ENCODE measurements at regions not wholly inside any gene's neighbourhood (a gene's known extent, or its start where the extent isn't known, plus 50 kb on each side); places are given as distances from the start of the nearest gene placed in this dataset.
"Not testable (repeated sequence)": the region's sequence is repeated elsewhere in the genome, so short reads cannot be mapped to it uniquely, and the experiment has no call there.

DNA sequence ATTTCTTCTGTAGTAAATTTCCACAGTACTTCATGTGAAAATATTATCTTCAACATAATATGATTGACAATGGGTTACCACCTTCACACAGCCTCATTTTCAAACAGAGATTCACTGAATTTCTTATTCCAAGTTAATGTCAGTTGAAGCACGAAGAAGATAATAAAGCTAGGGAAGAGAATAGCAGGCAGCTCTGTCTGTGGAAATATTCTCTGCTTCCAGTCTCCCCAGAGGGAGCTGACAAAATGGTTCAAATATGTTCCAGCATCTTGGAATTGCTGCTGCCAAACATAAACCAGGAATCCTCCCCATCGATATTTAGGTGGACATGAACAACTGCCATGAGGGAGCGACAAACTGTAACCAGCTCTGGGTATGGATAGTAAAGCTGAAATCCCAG, 224.8 kb downstream of the GJA1 start:
- no peak overlapping the region for H3K4me3 ChIP-seq (ENCODE audit: low read length)

DNA sequence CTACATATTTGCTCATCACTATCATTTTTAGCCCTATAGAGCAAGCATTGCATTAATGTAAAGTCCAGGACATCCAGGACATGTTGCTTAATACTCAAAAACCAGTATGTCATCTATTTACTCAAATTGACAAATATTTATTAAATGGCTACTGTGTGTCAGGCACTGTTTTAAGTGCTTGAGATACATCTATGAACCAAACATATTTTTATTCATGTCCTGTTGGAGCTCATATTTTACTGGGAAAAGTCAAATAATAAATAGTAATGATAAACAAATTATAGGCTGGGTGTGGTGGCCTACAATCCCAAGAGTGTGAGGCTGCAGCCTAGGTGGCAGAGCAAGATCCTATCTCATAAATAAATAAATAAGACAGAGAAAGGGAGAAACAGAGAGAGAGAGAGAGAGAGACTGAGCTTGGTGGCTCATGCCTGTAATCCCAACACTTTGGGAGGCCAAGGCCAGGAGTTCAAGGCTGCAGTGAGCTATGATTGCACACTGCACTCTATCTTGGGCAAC, 227.9 kb downstream of the GJA1 start:
- no peaks in the 10 kb centered on the region for H3K27me3 ChIP-seq (ENCODE audit: insufficient read depth, low read length)
- no peaks in the 10 kb centered on the region for H3K9me3 ChIP-seq (ENCODE audit: low read depth, low read length)
- H3K4me1 ChIP-seq (ENCODE audit: insufficient read depth, low read length) = no peaks in the 10 kb centered on the region
- H3K4me3 ChIP-seq (ENCODE audit: low read length) = no peak overlapping the region

More for the DNA sequence above, 224.8 kb downstream of the GJA1 start:
- H3K4me1 ChIP-seq (ENCODE audit: insufficient read depth, low read length) = no peaks in the 10 kb centered on the region
- H3K9me3 ChIP-seq (ENCODE audit: low read depth, low read length) = no peaks in the 10 kb centered on the region
- no peaks in the 10 kb centered on the region for H3K27me3 ChIP-seq (ENCODE audit: insufficient read depth, low read length)

DNA sequence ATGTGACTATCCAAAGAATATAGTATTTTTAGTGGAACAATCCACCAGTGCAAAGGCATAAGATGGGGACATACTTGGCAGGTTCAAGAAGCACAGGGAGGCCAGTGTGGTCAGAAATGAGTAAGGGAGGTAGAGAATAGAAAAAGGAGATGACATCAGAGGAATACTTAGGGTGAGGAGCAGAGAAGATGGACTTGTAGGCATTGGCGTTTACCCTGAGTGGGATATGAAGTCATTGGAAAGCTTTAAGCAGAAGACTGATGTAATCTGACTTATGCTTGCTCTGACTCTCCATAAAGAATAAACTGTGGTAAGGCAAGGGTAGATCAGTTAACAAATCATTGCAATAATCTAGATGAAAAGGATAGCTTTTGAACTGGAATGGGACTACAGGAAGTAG, 228.7 kb downstream of the GJA1 start:
- Histone ChIP-seq H3K4me3 (ENCODE audit: low read length) (no peak overlapping the region), H3K9me3 (ENCODE audit: low read depth, low read length) (no peaks in the 10 kb centered on the region), H3K4me1 (ENCODE audit: insufficient read depth, low read length) (no peaks in the 10 kb centered on the region), H3K27me3 (ENCODE audit: insufficient read depth, low read length) (no peaks in the 10 kb centered on the region)

GRCh38 chr6:121666814-121667213, 231.4 kb downstream of the GJA1 start:
- H3K27me3 ChIP-seq (ENCODE audit: insufficient read depth, low read length) = no peaks in the 10 kb centered on the region
- no peaks in the 10 kb centered on the region for H3K4me1 ChIP-seq (ENCODE audit: insufficient read depth, low read length)
- H3K4me3 ChIP-seq (ENCODE audit: low read length) = no peak overlapping the region
- no peaks in the 10 kb centered on the region for H3K9me3 ChIP-seq (ENCODE audit: low read depth, low read length)

GRCh38 chr6:121668259-121668658, 232.8 kb downstream of the GJA1 start:
- Histone ChIP-seq H3K4me1 (ENCODE audit: insufficient read depth, low read length) (no peaks in the 10 kb centered on the region), H3K4me3 (ENCODE audit: low read length) (no peak overlapping the region), H3K27me3 (ENCODE audit: insufficient read depth, low read length) (no peaks in the 10 kb centered on the region), H3K9me3 (ENCODE audit: low read depth, low read length) (no peaks in the 10 kb centered on the region)

GRCh38 chr6:121670511-121670910, 235.1 kb downstream of the GJA1 start:
- Histone ChIP-seq H3K4me1 (ENCODE audit: insufficient read depth, low read length) (no peaks in the 10 kb centered on the region), H3K4me3 (ENCODE audit: low read length) (no peak overlapping the region), H3K27me3 (ENCODE audit: insufficient read depth, low read length) (no peaks in the 10 kb centered on the region), H3K9me3 (ENCODE audit: low read depth, low read length) (no peaks in the 10 kb centered on the region)

DNA sequence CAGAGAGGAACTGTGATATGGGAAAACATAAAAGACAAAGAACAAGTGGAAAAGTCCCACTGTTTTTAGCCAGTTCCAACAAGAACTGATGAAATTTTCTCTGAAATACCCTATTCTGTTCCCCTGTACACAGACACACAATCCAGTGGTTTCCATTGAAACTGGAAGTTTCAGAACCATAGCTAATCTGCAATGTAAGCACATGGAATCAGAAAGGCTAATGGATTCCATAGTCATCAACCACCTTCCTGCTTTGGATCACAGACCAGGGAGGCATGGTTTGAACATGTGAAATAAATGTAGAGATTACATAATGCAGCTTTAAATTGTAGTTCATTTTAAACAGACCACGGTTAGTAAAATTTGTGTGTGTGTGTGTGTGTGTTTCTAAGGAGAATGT, 242.1 kb downstream of the GJA1 start:
- Histone ChIP-seq H3K4me3 (ENCODE audit: low read length) (no peak overlapping the region), H3K4me1 (ENCODE audit: insufficient read depth, low read length) (no peaks in the 10 kb centered on the region), H3K27me3 (ENCODE audit: insufficient read depth, low read length) (no peaks in the 10 kb centered on the region), H3K9me3 (ENCODE audit: low read depth, low read length) (no peaks in the 10 kb centered on the region)

GRCh38 chr6:121678245-121678644, 242.8 kb downstream of the GJA1 start:
- Histone ChIP-seq H3K27me3 (ENCODE audit: insufficient read depth, low read length) (no peaks in the 10 kb centered on the region), H3K9me3 (ENCODE audit: low read depth, low read length) (no peaks in the 10 kb centered on the region), H3K4me3 (ENCODE audit: low read length) (no peak overlapping the region), H3K4me1 (ENCODE audit: insufficient read depth, low read length) (no peaks in the 10 kb centered on the region)

DNA sequence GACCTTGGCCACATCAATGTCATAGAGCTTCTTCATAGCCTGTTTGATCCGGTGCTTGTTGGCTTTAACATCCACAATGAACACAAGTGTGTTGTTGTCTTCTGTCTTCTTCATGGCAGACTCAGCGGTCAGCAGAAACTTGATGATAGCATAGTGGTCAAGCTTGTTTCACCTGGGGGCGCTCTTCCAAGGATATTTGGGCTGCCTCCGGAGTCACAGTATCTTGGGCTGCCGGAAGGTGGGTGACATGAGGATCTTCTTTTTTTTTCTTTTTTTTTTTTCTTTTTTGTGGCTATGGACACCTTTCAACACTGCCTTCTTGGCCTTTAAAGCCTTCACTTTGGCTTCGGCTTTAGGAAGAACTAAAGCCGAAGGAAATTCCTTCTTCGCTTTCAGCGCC, 244.6 kb downstream of the GJA1 start:
- Histone ChIP-seq H3K27me3 (ENCODE audit: insufficient read depth, low read length) (no peaks in the 10 kb centered on the region), H3K4me3 (ENCODE audit: low read length) (no peak overlapping the region), H3K4me1 (ENCODE audit: insufficient read depth, low read length) (no peaks in the 10 kb centered on the region), H3K9me3 (ENCODE audit: low read depth, low read length) (no peaks in the 10 kb centered on the region)

DNA sequence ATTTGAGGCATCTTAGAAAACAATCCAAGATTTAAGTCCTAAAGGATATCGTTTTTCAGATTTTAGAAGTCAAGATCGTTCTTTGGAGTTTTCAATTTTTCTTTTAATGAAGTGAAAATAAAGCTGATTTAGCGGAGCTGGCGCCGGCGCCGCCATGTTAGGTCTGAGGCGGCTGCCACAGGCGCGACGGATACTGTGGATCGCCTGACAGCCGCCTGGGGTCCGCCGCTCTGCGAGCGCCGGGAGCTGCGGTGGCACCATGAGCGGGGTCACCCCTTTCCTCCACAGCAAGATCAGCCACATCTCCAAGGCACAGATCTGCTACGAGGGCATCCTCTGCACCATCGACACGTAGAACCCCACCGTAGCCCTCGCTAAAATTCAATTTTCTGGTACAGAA, 247.2 kb downstream of the GJA1 start:
- H3K9me3 ChIP-seq (ENCODE audit: low read depth, low read length) = no peaks in the 10 kb centered on the region
- no peak overlapping the region for H3K4me3 ChIP-seq (ENCODE audit: low read length)
- no peaks in the 10 kb centered on the region for H3K27me3 ChIP-seq (ENCODE audit: insufficient read depth, low read length)
- no peaks in the 10 kb centered on the region for H3K4me1 ChIP-seq (ENCODE audit: insufficient read depth, low read length)

DNA sequence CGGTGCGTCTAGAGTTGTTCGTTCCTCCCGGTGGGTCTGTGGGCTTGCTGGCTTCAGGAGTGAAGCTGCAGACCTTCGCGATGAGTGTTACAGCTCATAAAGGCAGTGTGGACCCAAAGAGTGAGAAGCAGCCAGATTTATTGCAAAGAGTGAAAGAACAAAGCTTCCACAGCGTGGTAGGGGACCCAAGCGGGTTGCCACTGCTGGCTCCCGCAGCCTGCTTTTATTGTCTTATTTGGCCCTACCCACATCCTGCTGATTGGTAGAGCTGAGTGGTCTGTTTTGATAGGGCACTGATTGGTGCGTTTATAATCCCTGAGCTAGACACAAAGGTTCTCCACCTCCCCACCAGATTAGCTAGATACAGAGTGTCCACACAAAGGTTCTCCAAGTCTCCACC, 250.4 kb downstream of the GJA1 start:
- H3K4me1 ChIP-seq (ENCODE audit: insufficient read depth, low read length); H3K27me3 ChIP-seq (ENCODE audit: insufficient read depth, low read length); H3K4me3 ChIP-seq (ENCODE audit: low read length); H3K9me3 ChIP-seq (ENCODE audit: low read depth, low read length): not testable (repeated sequence)

DNA sequence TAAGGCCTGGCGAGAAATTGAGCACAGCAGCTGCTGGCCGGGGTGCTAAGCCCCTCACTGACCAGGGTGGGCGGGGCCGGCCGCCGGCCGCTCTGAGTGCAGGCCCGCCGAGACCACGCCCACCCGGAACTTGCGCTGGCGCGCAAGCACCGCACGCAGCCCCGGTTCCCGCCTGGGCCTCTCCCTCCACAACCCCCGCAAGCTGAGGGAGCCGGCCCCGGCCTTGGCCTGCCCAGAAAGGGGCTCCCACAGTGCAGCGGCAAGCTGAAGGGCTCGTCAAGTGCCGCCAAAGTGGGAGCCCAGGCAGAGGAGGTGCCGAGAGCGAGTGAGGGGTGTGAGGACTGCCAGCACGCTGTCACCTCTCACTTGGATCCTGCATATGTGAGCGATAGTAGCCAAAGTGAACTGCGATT, 251.2 kb downstream of the GJA1 start:
- no peaks in the 10 kb centered on the region for H3K9me3 ChIP-seq (ENCODE audit: low read depth, low read length)
- H3K4me3 ChIP-seq (ENCODE audit: low read length) = no peak overlapping the region
- H3K27me3 ChIP-seq (ENCODE audit: insufficient read depth, low read length) = no peaks in the 10 kb centered on the region
- no peaks in the 10 kb centered on the region for H3K4me1 ChIP-seq (ENCODE audit: insufficient read depth, low read length)

- Histone ChIP-seq H3K4me1 (ENCODE audit: insufficient read depth, low read length) (no peaks in the 10 kb centered on the region), H3K9me3 (ENCODE audit: low read depth, low read length) (no peaks in the 10 kb centered on the region), H3K27me3 (ENCODE audit: insufficient read depth, low read length) (no peaks in the 10 kb centered on the region), H3K4me3 (ENCODE audit: low read length) (no peak overlapping the region)
These were observed 253.5 kb downstream of the GJA1 start for GRCh38 chr6:121688974-121689373.

- Histone ChIP-seq H3K9me3 (ENCODE audit: low read depth, low read length) (no peaks in the 10 kb centered on the region), H3K4me3 (ENCODE audit: low read length) (no peak overlapping the region), H3K27me3 (ENCODE audit: insufficient read depth, low read length) (no peaks in the 10 kb centered on the region), H3K4me1 (ENCODE audit: insufficient read depth, low read length) (no peaks in the 10 kb centered on the region)
These were observed 255.7 kb downstream of the GJA1 start for GRCh38 chr6:121691126-121691551.

DNA sequence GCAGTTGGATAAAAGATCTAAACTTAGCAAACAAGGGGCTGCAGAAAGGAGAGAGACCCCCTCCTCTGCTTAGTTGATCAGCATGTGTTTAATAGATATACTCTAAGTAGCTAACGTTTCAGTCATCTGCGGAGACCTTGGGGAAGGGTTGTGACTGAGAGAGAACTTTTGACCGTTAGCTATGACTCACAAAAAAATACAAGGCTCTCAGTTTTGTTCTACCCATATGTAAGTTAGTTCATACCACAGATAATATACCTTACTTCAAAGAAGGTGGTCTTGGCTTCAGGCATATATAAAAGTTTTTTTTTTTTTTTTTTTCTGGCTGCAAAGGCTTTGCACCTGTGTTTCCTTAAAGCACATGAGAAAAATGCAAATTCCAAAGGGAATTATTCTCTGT, 258.9 kb downstream of the GJA1 start:
- Histone ChIP-seq H3K4me3 (ENCODE audit: low read length) (no peak overlapping the region), H3K4me1 (ENCODE audit: insufficient read depth, low read length) (no peaks in the 10 kb centered on the region), H3K9me3 (ENCODE audit: low read depth, low read length) (no peaks in the 10 kb centered on the region), H3K27me3 (ENCODE audit: insufficient read depth, low read length) (no peaks in the 10 kb centered on the region)

DNA sequence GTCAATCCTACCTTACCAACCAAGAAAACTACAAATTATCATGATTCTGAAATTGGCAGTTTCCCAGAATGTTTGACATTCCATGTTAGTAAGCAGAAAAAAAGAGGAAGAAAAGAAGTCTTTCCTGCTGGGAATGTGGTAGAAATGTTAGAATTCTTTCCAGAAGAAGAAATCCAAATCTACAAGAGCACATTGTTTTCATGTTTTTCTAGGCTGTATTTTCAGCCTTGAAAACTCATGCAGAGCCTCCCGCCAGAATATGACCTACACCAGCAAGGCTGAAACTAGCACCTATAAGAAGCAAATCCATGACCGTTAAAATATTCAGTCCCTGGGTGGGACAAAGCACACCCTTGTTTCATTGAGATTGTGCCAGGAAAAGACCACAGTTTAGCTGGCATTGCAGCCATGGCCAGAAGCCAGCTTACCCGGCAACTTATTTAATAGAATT, 259.4 kb downstream of the GJA1 start:
- Histone ChIP-seq H3K4me1 (ENCODE audit: insufficient read depth, low read length) (no peaks in the 10 kb centered on the region), H3K9me3 (ENCODE audit: low read depth, low read length) (no peaks in the 10 kb centered on the region), H3K27me3 (ENCODE audit: insufficient read depth, low read length) (no peaks in the 10 kb centered on the region), H3K4me3 (ENCODE audit: low read length) (no peak overlapping the region)

DNA sequence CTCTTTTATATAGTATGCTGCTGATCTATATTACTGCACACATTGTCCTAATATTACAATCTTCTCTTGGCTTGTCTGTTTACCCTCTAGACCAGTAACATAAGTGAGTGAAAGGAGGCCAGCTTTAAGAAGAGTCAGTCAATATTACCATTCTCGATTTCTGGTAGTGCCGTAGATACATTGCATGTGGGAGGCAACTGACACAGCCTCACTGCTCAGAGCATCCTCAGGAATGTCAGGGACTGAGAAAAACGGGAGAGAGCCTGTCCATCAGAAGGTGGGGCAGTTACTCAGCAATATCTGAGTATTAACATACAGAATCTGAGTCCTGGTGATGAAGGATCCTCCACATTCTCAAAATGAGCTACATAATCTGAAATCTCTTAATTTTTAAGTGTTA, 259.9 kb downstream of the GJA1 start:
- H3K4me1 ChIP-seq (ENCODE audit: insufficient read depth, low read length) = no peaks in the 10 kb centered on the region
- no peak overlapping the region for H3K4me3 ChIP-seq (ENCODE audit: low read length)
- H3K27me3 ChIP-seq (ENCODE audit: insufficient read depth, low read length) = no peaks in the 10 kb centered on the region
- no peaks in the 10 kb centered on the region for H3K9me3 ChIP-seq (ENCODE audit: low read depth, low read length)
